ENCODE measurements at regions not wholly inside any gene's neighbourhood (a gene's known extent, or its start where the extent isn't known, plus 50 kb on each side); places are given as distances from the start of the nearest gene placed in this dataset.
A peak's percentile ranks its signal among the peaks of the same experiment; 100 is the strongest.
"Not testable (repeated sequence)": the region's sequence is repeated elsewhere in the genome, so short reads cannot be mapped to it uniquely, and the experiment has no call there.

- H3K4me1 ChIP-seq, result no peaks in the 10 kb centered on the region
- H3K27ac ChIP-seq, result no peak overlapping the region
- no peak overlapping the region for H3K4me3 ChIP-seq
- DNase-seq, result peak in 1 of 2 donors; percentile 15
- H3K36me3 ChIP-seq, result no peaks in the 10 kb centered on the region
- TF ChIP-seq CTCF (IDR thresholded peaks at IDR 0.05), result no peak
- TF ChIP-seq POLR2A (IDR thresholded peaks at IDR 0.05), result no peak
- H3K9me3 ChIP-seq, result no peaks in the 10 kb centered on the region
- intact Hi-C loops (cut with DNase I; ENCODE audit: low total_unique reads), result no loop called here
- no peaks in the 10 kb centered on the region for H3K27me3 ChIP-seq
Observed at GRCh38 chr10:37488792-37489657, 363.6 kb downstream of the ANKRD30A start.

GRCh38 chr10:37480596-37480995, 355.2 kb downstream of the ANKRD30A start:
- intact Hi-C loops (cut with DNase I; ENCODE audit: low total_unique reads); DNase-seq; H3K9me3 ChIP-seq; H3K27me3 ChIP-seq; H3K27ac ChIP-seq; H3K4me1 ChIP-seq; H3K4me3 ChIP-seq; H3K36me3 ChIP-seq: not testable (repeated sequence)

- intact Hi-C loops (cut with DNase I; ENCODE audit: low total_unique reads), result no loop called here
- H3K27me3 ChIP-seq, result no peaks in the 10 kb centered on the region
- no peak overlapping the region for H3K4me3 ChIP-seq
- H3K9me3 ChIP-seq, result no peaks in the 10 kb centered on the region
- no peaks in the 10 kb centered on the region for H3K36me3 ChIP-seq
- DNase-seq, result no peak
- H3K4me1 ChIP-seq, result no peaks in the 10 kb centered on the region
- no peak overlapping the region for H3K27ac ChIP-seq
- TF ChIP-seq CTCF (IDR thresholded peaks at IDR 0.05), result no peak
- no peak for TF ChIP-seq POLR2A (IDR thresholded peaks at IDR 0.05)
Observed at GRCh38 chr10:37479469-37479868, 354.1 kb downstream of the ANKRD30A start.

GRCh38 chr10:37478381-37478780, 353.0 kb downstream of the ANKRD30A start:
- DNase-seq, result no peak
- no peak for TF ChIP-seq POLR2A (IDR thresholded peaks at IDR 0.05)
- no peak for TF ChIP-seq CTCF (IDR thresholded peaks at IDR 0.05)
- no peaks in the 10 kb centered on the region for H3K36me3 ChIP-seq
- intact Hi-C loops (cut with DNase I; ENCODE audit: low total_unique reads), result no loop called here
- no peaks in the 10 kb centered on the region for H3K4me1 ChIP-seq
- H3K27me3 ChIP-seq, result no peaks in the 10 kb centered on the region
- no peaks in the 10 kb centered on the region for H3K9me3 ChIP-seq
- no peak overlapping the region for H3K27ac ChIP-seq
- H3K4me3 ChIP-seq, result no peak overlapping the region

- Histone ChIP-seq H3K36me3 (no peaks in the 10 kb centered on the region), H3K4me1 (no peaks in the 10 kb centered on the region), H3K27ac (no peak overlapping the region), H3K27me3 (no peaks in the 10 kb centered on the region), H3K9me3 (no peaks in the 10 kb centered on the region), H3K4me3 (no peak overlapping the region)
- no peak for TF ChIP-seq CTCF (IDR thresholded peaks at IDR 0.05)
- TF ChIP-seq POLR2A (IDR thresholded peaks at IDR 0.05), result no peak
- intact Hi-C loops (cut with DNase I; ENCODE audit: low total_unique reads), result no loop called here
- DNase-seq, result no peak
Observed at GRCh38 chr10:37476285-37476684, 350.9 kb downstream of the ANKRD30A start.

Data from uterus (tissue), 3 donors.